Lower leg skin (tissue), 4 donors: ENCODE measurements at regions not wholly inside any gene's neighbourhood (a gene's known extent, or its start where the extent isn't known, plus 50 kb on each side); places are given as distances from the start of the nearest gene placed in this dataset.

Experiments
- DNase-seq, 2 donors: peaks; one replicate each; pipeline ENCODE4 v3.0.0-alpha.2; 2019; ENCODE audit warnings: low spot score in 2 of 2
- H3K4me3 ChIP-seq: fragments of 200-600 bp; sonication (generic); 2 replicates; pipeline ENCODE4 v1.5.1; 2017; ENCODE audit warnings: mild to moderate bottlenecking, low read depth; ENCODE audit not compliant: poor library complexity, severe bottlenecking
- POLR2A ChIP-seq, 2 donors: fragments of 450-650 bp; IDR thresholded peaks; one replicate each; pipeline ENCODE4 v1.6.1; 2016 to 2017; ENCODE audit warnings: antibody characterized with exemption in 2 of 2, mild to moderate bottlenecking in 1 of 2, moderate library complexity in 1 of 2
- WGBS, 2 donors: methylation state at CpG; one replicate each; pipeline ENCODE4 v1.1.5; 2018; 5-methylcytosine and 5-hydroxymethylcytosine counted together
- intact Hi-C: fragments of 100-400 bp; cut with DNase I; formaldehyde crosslinking; loops from one replicate; pipeline ENCODE4 v1.15.0; 2023; ENCODE audit warnings: low total_unique reads
- TF ChIP-seq, protein P1 (sequence below), 3 donors: fragments of 450-650 bp; IDR thresholded peaks; one replicate each; pipeline ENCODE4 v1.5.1; 2016; ENCODE audit warnings: antibody characterized with exemption in 3 of 3, mild to moderate bottlenecking in 3 of 3, moderate library complexity in 2 of 3

DNA sequence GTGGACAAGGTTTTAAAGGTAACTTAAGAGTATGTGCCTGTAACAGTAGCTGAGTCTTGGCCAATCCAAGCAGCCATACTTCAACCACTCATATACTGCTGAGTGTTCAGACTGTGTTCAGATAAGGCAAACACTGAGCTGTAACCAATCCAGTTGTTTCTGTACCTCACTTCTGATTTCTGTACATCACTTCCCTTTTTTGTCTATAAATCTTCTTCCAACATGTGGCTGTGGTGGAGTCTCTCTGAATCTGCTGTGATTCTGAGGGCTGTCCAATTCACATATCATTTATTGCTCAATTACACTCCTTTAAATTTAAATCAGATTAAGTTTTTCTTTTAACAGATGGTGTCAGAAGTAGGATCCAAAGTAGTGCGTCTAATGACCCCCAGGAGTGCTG lies 149.5 kb upstream of the PHF14 start:
- DNase-seq: no peak
- intact Hi-C loops: no loop called here
- TF ChIP-seq POLR2A (IDR thresholded peaks at IDR 0.05): no peak
- TF ChIP-seq, protein P1, sequence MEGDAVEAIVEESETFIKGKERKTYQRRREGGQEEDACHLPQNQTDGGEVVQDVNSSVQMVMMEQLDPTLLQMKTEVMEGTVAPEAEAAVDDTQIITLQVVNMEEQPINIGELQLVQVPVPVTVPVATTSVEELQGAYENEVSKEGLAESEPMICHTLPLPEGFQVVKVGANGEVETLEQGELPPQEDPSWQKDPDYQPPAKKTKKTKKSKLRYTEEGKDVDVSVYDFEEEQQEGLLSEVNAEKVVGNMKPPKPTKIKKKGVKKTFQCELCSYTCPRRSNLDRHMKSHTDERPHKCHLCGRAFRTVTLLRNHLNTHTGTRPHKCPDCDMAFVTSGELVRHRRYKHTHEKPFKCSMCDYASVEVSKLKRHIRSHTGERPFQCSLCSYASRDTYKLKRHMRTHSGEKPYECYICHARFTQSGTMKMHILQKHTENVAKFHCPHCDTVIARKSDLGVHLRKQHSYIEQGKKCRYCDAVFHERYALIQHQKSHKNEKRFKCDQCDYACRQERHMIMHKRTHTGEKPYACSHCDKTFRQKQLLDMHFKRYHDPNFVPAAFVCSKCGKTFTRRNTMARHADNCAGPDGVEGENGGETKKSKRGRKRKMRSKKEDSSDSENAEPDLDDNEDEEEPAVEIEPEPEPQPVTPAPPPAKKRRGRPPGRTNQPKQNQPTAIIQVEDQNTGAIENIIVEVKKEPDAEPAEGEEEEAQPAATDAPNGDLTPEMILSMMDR (IDR thresholded peaks at IDR 0.05): no peak
- 63 to 69% methylated on average over 1 of the region's 1 CpG for WGBS, 2 donors
- no peak overlapping the region for H3K4me3 ChIP-seq

DNA sequence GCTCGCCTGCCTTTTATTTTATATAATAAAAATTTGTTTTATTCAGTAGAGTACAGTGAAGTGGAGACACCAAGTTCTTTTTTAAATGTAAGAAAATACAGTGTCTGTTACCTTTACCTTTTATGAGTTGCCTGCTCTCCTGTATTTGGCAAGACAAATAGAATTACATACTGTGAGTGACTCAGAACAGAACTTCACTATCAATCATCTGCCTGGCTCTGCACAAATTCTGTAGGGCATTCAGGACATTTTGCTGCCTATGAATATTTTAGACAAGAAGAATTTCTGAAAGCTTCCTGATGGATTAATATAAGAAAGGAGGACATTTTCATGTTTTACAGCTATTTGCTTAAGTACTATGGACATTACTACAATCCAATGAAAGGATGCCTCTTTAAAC lies 135.4 kb upstream of the PHF14 start:
- H3K4me3 ChIP-seq: no peak overlapping the region
- no peak for DNase-seq
- no peak for TF ChIP-seq POLR2A (IDR thresholded peaks at IDR 0.05)
- TF ChIP-seq, protein P1 (IDR thresholded peaks at IDR 0.05): no peak
- 43 to 56% methylated on average over 1 of the region's 1 CpG for WGBS, 2 donors
- intact Hi-C loops: no loop called here

DNA sequence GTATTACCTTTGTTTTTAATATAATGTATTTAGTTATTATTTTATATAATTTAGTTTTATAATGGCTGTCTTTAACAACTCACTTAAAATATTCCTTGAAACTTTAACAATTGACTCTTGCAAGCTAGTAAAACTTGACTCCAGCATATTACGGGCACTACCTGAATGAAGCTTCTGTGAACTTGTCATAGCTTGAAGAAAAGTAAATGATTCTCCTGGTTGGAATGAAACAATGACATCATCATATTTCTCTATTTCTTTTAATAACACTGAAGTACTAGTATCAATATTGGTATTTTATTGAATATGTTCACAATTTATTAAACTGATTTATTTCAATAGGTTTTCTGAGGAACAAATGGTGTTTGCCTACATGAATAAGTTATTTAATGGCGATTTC lies 128.4 kb upstream of the PHF14 start:
- 32 to 74% methylated on average over 2 of the region's 2 CpGs for WGBS, 2 donors
- intact Hi-C loops: no loop called here
- no peak for TF ChIP-seq POLR2A (IDR thresholded peaks at IDR 0.05)
- TF ChIP-seq, protein P1 (IDR thresholded peaks at IDR 0.05): no peak

GRCh38 chr7:10855583-10855982 lies 118.1 kb upstream of the PHF14 start:
- 59 to 76% methylated on average over 11 to 16 of the region's 16 CpGs for WGBS, 2 donors
- DNase-seq: no peak
- H3K4me3 ChIP-seq: no peak overlapping the region
- TF ChIP-seq, protein P1 (IDR thresholded peaks at IDR 0.05): no peak
- TF ChIP-seq POLR2A (IDR thresholded peaks at IDR 0.05): no peak
- intact Hi-C loops: no loop called here

More for the DNA sequence above, 128.4 kb upstream of the PHF14 start:
- H3K4me3 ChIP-seq: no peak overlapping the region
- DNase-seq: no peak

- WGBS, 2 donors: 42 to 57% methylated on average over 2 of the region's 2 CpGs
- DNase-seq: no peak
- TF ChIP-seq, protein P1 (IDR thresholded peaks at IDR 0.05): no peak
- TF ChIP-seq POLR2A (IDR thresholded peaks at IDR 0.05): no peak
- intact Hi-C loops: no loop called here
- no peak overlapping the region for H3K4me3 ChIP-seq
Observed at GRCh38 chr7:10860516-10860915, 113.2 kb upstream of the PHF14 start.

GRCh38 chr7:10863476-10863875 lies 110.2 kb upstream of the PHF14 start:
- intact Hi-C loops: no loop called here
- 91 to 94% methylated on average over 7 of the region's 7 CpGs for WGBS, 2 donors
- TF ChIP-seq POLR2A (IDR thresholded peaks at IDR 0.05): no peak
- TF ChIP-seq, protein P1 (IDR thresholded peaks at IDR 0.05): no peak
- H3K4me3 ChIP-seq: no peak overlapping the region
- DNase-seq: no peak
